ENCODE measurements at regions not wholly inside any gene's neighbourhood (a gene's known extent, or its start where the extent isn't known, plus 50 kb on each side); places are given as distances from the start of the nearest gene placed in this dataset.

GRCh38 chr10:120734483-120735078 is 116.6 kb upstream of the WDR11 start:
- H3K4me2 ChIP-seq (ENCODE audit: low read depth, low read length): no peak overlapping the region
- no peak overlapping the region for H2AFZ ChIP-seq (ENCODE audit: low read length)
- DNase-seq (ENCODE audit: low spot score): no peak

More at GRCh38 chr10:120734483-120735078, 116.6 kb upstream of the WDR11 start:
- FAIRE-seq (no peak), ATAC-seq (no peak)
- no TSS peak for BruUV-seq (replicated peaks)
- intact Hi-C loops (cut with micrococcal nuclease; ENCODE audit: unreplicated experiment) (no loop called here), in situ Hi-C loops (cut with HindIII; ENCODE audit: extremely low pct_ligation_motif_present, low pct_unique_long_range_greater_than_20kb) (loop anchor here (10.0 to 25.0 kb wide), 2 partner anchors 310 to 522 kb away; no protein-coding TSS in a partner anchor)
- Histone ChIP-seq H4K20me1 (ENCODE audit: insufficient read depth, low read length) (no peaks in the 10 kb centered on the region), H3K9ac (ENCODE audit: insufficient read depth, low read depth, low read length) (no peak overlapping the region), H3K27ac (ENCODE audit: extremely low read length, insufficient read depth, low read length) (no peak overlapping the region), H3K27me3 (ENCODE audit: control insufficient read depth in 1 of 2, insufficient read depth in 2 of 2, low read length in 2 of 2) (peaks cover 0 to 2% of the 10 kb centered on the region in 2 experiments; a peak in 1 of 5 replicates), H3K79me2 (ENCODE audit: insufficient read depth, low read length) (no peaks in the 10 kb centered on the region), H3K4me1 (ENCODE audit: insufficient read depth, low read length) (no peaks in the 10 kb centered on the region), H3K9me3 (ENCODE audit: low read length) (no peaks in the 10 kb centered on the region), H3K4me3 (replicated peaks in 1 of 3; ENCODE audit: insufficient read depth in 1 of 3, low read depth in 2 of 3, low read length in 3 of 3) (no peak overlapping the region), H3K36me3 (replicated peaks in 1 of 2; ENCODE audit: control insufficient read depth in 1 of 2, insufficient read depth in 2 of 2, low read length in 2 of 2) (no peaks in the 10 kb centered on the region)
- WGBS (ENCODE audit: low lambda C conversion rate): 53% methylated on average over 6 of the region's 6 CpGs
- ChIA-PET POLR2A (no interaction called here), CTCF (ENCODE audit: low intra/inter-chr PET ratio, low total read pairs) (no interaction called here)
- TF ChIP-seq, protein P1, sequence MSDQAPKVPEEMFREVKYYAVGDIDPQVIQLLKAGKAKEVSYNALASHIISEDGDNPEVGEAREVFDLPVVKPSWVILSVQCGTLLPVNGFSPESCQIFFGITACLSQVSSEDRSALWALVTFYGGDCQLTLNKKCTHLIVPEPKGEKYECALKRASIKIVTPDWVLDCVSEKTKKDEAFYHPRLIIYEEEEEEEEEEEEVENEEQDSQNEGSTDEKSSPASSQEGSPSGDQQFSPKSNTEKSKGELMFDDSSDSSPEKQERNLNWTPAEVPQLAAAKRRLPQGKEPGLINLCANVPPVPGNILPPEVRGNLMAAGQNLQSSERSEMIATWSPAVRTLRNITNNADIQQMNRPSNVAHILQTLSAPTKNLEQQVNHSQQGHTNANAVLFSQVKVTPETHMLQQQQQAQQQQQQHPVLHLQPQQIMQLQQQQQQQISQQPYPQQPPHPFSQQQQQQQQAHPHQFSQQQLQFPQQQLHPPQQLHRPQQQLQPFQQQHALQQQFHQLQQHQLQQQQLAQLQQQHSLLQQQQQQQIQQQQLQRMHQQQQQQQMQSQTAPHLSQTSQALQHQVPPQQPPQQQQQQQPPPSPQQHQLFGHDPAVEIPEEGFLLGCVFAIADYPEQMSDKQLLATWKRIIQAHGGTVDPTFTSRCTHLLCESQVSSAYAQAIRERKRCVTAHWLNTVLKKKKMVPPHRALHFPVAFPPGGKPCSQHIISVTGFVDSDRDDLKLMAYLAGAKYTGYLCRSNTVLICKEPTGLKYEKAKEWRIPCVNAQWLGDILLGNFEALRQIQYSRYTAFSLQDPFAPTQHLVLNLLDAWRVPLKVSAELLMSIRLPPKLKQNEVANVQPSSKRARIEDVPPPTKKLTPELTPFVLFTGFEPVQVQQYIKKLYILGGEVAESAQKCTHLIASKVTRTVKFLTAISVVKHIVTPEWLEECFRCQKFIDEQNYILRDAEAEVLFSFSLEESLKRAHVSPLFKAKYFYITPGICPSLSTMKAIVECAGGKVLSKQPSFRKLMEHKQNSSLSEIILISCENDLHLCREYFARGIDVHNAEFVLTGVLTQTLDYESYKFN (CRISPR knock-in tag; conservative IDR thresholded peaks at IDR 0.05): no peak
- TF ChIP-seq BRF2 (CRISPR knock-in tag; IDR thresholded peaks at IDR 0.05): no peak
- no peak for TF ChIP-seq ZNF510 (CRISPR knock-in tag; IDR thresholded peaks at IDR 0.05; ENCODE audit: low read depth)
- no peak for TF ChIP-seq NCOR1 (IDR thresholded peaks at IDR 0.05; ENCODE audit: borderline replicate concordance, low read length)
- no peak for TF ChIP-seq YEATS4 (CRISPR knock-in tag; IDR thresholded peaks at IDR 0.05; ENCODE audit: borderline replicate concordance)
